ENCODE measurements at regions not wholly inside any gene's neighbourhood (a gene's known extent, or its start where the extent isn't known, plus 50 kb on each side); places are given as distances from the start of the nearest gene placed in this dataset.

DNA sequence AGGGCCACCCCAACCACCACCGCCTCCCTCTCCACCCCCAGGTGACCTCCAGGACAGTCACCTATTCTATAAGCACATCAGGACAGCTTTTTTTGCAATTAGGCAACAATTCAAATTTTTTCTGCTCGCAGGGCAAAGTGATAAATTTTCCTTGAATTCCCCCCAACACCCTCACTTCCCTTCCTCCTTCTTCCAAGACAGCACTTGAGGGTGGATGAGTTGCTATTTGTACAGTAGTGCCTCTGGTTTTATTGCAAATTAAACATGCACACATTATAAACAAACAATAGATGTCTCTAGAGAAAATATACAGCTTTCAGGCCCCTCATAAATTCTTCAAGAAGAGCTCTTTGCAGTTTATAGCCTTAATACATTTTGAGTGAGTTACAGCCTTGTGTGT, 80.9 kb upstream of the USP47 start:
- ChIA-PET POLR2A (no interaction called here), CTCF (interaction anchor here (1.4 kb wide), 1 partner anchor 27 kb away, joined by 3 read pairs; no protein-coding TSS in a partner anchor)
- no peaks in the 10 kb centered on the region for H3K79me2 ChIP-seq (ENCODE audit: control insufficient read depth, insufficient read depth, low read length)
- WGBS (ENCODE audit: insufficient coverage) = 100% methylated on average over 1 of the region's 2 CpGs
- no peaks in the 10 kb centered on the region for H3K4me1 Mint-ChIP-seq
- no peak overlapping the region for H3K4me2 ChIP-seq (replicated peaks; ENCODE audit: low read depth, low read length, poor library complexity, severe bottlenecking)
- H3K27me3 ChIP-seq (replicated peaks in 1 of 4; ENCODE audit: control extremely low read depth in 1 of 4, control insufficient read depth in 3 of 4, insufficient read depth in 4 of 4, low read length in 3 of 4) = peaks cover 0 to 9% (median 5%) of the 10 kb centered on the region in 4 experiments
- H3K4me1 ChIP-seq (ENCODE audit: control insufficient read depth in 2 of 2, insufficient read depth in 2 of 2, low read length in 2 of 2) = no peaks in the 10 kb centered on the region
- H3K27ac Mint-ChIP-seq = no peak overlapping the region
- no peak overlapping the region for H3K4me3 ChIP-seq (ENCODE audit: control extremely low read depth in 1 of 5, extremely low read depth in 1 of 5, insufficient read depth in 1 of 5, low read depth in 2 of 5, low read length in 4 of 5)
- no peak for ATAC-seq (ENCODE audit: low read depth)
- no peaks in the 10 kb centered on the region for H3K36me3 ChIP-seq (replicated peaks in 1 of 2; ENCODE audit: control extremely low read depth in 1 of 2, control insufficient read depth in 1 of 2, extremely low read depth in 1 of 2, insufficient read depth in 2 of 2, low read length in 1 of 2)
- no peak for DNase-seq
- TF ChIP-seq, protein P1, sequence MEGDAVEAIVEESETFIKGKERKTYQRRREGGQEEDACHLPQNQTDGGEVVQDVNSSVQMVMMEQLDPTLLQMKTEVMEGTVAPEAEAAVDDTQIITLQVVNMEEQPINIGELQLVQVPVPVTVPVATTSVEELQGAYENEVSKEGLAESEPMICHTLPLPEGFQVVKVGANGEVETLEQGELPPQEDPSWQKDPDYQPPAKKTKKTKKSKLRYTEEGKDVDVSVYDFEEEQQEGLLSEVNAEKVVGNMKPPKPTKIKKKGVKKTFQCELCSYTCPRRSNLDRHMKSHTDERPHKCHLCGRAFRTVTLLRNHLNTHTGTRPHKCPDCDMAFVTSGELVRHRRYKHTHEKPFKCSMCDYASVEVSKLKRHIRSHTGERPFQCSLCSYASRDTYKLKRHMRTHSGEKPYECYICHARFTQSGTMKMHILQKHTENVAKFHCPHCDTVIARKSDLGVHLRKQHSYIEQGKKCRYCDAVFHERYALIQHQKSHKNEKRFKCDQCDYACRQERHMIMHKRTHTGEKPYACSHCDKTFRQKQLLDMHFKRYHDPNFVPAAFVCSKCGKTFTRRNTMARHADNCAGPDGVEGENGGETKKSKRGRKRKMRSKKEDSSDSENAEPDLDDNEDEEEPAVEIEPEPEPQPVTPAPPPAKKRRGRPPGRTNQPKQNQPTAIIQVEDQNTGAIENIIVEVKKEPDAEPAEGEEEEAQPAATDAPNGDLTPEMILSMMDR (IDR thresholded peaks at IDR 0.05) = no peak
- TF ChIP-seq EZH2 (IDR thresholded peaks at IDR 0.05; ENCODE audit: borderline replicate concordance, insufficient read depth, low read depth, low read length, poor library complexity, severe bottlenecking) = no peak
- H3K4me3 Mint-ChIP-seq = no peak overlapping the region
- H4K20me1 ChIP-seq (ENCODE audit: control insufficient read depth, insufficient read depth, low read length, poor library complexity, severe bottlenecking) = no peaks in the 10 kb centered on the region
- H3K9me3 Mint-ChIP-seq (ENCODE audit: insufficient read depth) = no peaks in the 10 kb centered on the region
- no peak overlapping the region for H2AFZ ChIP-seq (ENCODE audit: insufficient read depth, low read depth, low read length, poor library complexity, severe bottlenecking)
- intact Hi-C loops (cut with micrococcal nuclease) = no loop called here
- peaks cover 42% of the 10 kb centered on the region for H3K27me3 Mint-ChIP-seq
- no peaks in the 10 kb centered on the region for H3K9me3 ChIP-seq (ENCODE audit: control extremely low read depth in 1 of 3, control insufficient read depth in 2 of 3, insufficient read depth in 1 of 3, low read length in 2 of 3)
- H3K27ac ChIP-seq (ENCODE audit: low read length in 2 of 2) = no peak overlapping the region
- no peak overlapping the region for H3K9ac ChIP-seq (ENCODE audit: low read length)

DNA sequence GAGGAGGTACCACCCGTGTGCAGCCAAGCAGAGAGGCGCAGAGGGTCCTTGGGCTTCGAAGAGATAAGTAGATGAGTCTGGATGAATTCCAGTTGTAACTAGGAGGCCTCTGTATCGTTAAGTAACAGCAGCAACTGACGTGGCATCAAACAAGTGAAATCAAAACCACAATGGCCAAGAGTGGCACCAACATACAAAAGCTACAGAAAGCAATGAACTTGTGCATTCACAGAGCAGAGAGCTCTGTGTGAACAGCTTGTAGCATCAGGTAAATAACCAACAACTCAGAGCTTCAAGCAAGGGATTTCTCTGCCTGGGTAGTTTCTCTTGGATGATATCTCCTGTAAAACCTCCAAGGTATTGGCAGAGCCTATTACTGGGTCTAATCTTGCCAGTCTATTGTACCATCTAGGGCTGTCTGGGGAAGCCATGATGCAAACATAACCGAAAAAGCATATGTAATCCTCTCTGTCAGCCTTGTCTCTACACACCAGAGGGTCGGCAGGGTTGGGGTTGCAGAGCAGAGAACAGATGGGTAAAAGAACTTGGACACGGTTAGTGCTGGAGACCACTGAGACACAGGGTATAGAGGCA, 83.1 kb upstream of the USP47 start:
- Histone ChIP-seq H3K79me2 (ENCODE audit: control insufficient read depth, insufficient read depth, low read length) (no peaks in the 10 kb centered on the region), H3K4me2 (replicated peaks; ENCODE audit: low read depth, low read length, poor library complexity, severe bottlenecking) (no peak overlapping the region), H3K4me3 (ENCODE audit: control extremely low read depth in 1 of 5, extremely low read depth in 1 of 5, insufficient read depth in 1 of 5, low read depth in 2 of 5, low read length in 4 of 5) (no peak overlapping the region), H3K27me3 (replicated peaks in 1 of 4; ENCODE audit: control extremely low read depth in 1 of 4, control insufficient read depth in 3 of 4, insufficient read depth in 4 of 4, low read length in 3 of 4) (peaks cover 0 to 12% (median 0%) of the 10 kb centered on the region in 4 experiments), H2AFZ (ENCODE audit: insufficient read depth, low read depth, low read length, poor library complexity, severe bottlenecking) (no peak overlapping the region), H3K4me1 (ENCODE audit: control insufficient read depth in 2 of 2, insufficient read depth in 2 of 2, low read length in 2 of 2) (no peaks in the 10 kb centered on the region), H3K9ac (ENCODE audit: low read length) (no peak overlapping the region), H4K20me1 (ENCODE audit: control insufficient read depth, insufficient read depth, low read length, poor library complexity, severe bottlenecking) (no peaks in the 10 kb centered on the region), H3K36me3 (replicated peaks in 1 of 2; ENCODE audit: control extremely low read depth in 1 of 2, control insufficient read depth in 1 of 2, extremely low read depth in 1 of 2, insufficient read depth in 2 of 2, low read length in 1 of 2) (no peaks in the 10 kb centered on the region), H3K9me3 (ENCODE audit: control extremely low read depth in 1 of 3, control insufficient read depth in 2 of 3, insufficient read depth in 1 of 3, low read length in 2 of 3) (no peaks in the 10 kb centered on the region), H3K27ac (ENCODE audit: low read length in 2 of 2) (no peak overlapping the region)
- Mint-ChIP-seq H3K9me3 (ENCODE audit: insufficient read depth) (no peaks in the 10 kb centered on the region), H3K4me3 (no peak overlapping the region), H3K4me1 (no peaks in the 10 kb centered on the region), H3K27me3 (peaks cover 40% of the 10 kb centered on the region), H3K27ac (no peak overlapping the region)
- WGBS (ENCODE audit: insufficient coverage) = 83% methylated on average over 5 of the region's 8 CpGs
- intact Hi-C loops (cut with micrococcal nuclease) = no loop called here
- ChIA-PET CTCF (no interaction called here), POLR2A (no interaction called here)
- TF ChIP-seq, protein P1 (IDR thresholded peaks at IDR 0.05) = no peak
- TF ChIP-seq EZH2 (IDR thresholded peaks at IDR 0.05; ENCODE audit: borderline replicate concordance, insufficient read depth, low read depth, low read length, poor library complexity, severe bottlenecking) = no peak
- DNase-seq = no peak
- no peak for ATAC-seq (ENCODE audit: low read depth)

Measured in B cell (primary cell).